Naive thymus-derived CD8-positive, alpha-beta T cell (primary cell): ENCODE measurements at regions not wholly inside any gene's neighbourhood (a gene's known extent, or its start where the extent isn't known, plus 50 kb on each side); places are given as distances from the start of the nearest gene placed in this dataset.
"Not testable (repeated sequence)": the region's sequence is repeated elsewhere in the genome, so short reads cannot be mapped to it uniquely, and the experiment has no call there.

ENCODE experiments used
- ATAC-seq, 2 donors: fragments of 150-1000 bp; cut with Tn5 transposase in 1 of 2; sonication (Bioruptor Pico), chemical (Tn5 transposase) in 1 of 2; 1 replicate in 1 of 2; 2 replicates in 1 of 2; pipeline ENCODE4 v1.10.0; 2021; ENCODE audit warnings: mild to moderate bottlenecking in 2 of 2, moderate library complexity in 2 of 2
- POLR2A ChIA-PET: fragments of 350-600 bp; sonication (Branson Sonifier 250); formaldehyde crosslinking; loops from one replicate; lab custom pipeline; 2021; ENCODE audit warnings: antibody characterized with exemption; lab: Charles Lee
- DNase-seq, 10 donors: peaks; one replicate each; pipeline versions ENCODE4 v3.0.0 to v3.0.0-alpha.2; 2020 to 2022
- H3K27ac Mint-ChIP-seq, 10 donors: one replicate each; pipeline ENCODE4 v1.8.0; 2020 to 2022; ENCODE audit warnings: mild to moderate bottlenecking in 10 of 10, mixed read lengths in 10 of 10, moderate library complexity in 4 of 10, inconsistent platforms in 1 of 10
- H3K27me3 Mint-ChIP-seq, 5 donors: one replicate each; pipeline ENCODE4 v1.8.0; 2021 to 2022; ENCODE audit warnings: mixed read lengths in 5 of 5
- H3K36me3 Mint-ChIP-seq, 3 donors: one replicate each; pipeline ENCODE4 v1.8.0; 2020 to 2022; ENCODE audit warnings: mixed read lengths in 3 of 3, mild to moderate bottlenecking in 2 of 3, inconsistent platforms in 1 of 3
- H3K4me1 Mint-ChIP-seq, 4 donors: one replicate each; pipeline ENCODE4 v1.8.0; 2021 to 2022; ENCODE audit warnings: mixed read lengths in 4 of 4
- H3K4me3 Mint-ChIP-seq, 10 donors: one replicate each; pipeline ENCODE4 v1.8.0; 2020 to 2022; ENCODE audit warnings: mild to moderate bottlenecking in 10 of 10, mixed read lengths in 10 of 10, moderate library complexity in 6 of 10, inconsistent platforms in 1 of 10
- H3K9me3 Mint-ChIP-seq, 9 donors: one replicate each; pipeline ENCODE4 v1.8.0; 2020 to 2022; ENCODE audit warnings: mixed read lengths in 9 of 9, mild to moderate bottlenecking in 3 of 9, inconsistent platforms in 1 of 9, moderate library complexity in 1 of 9

DNA sequence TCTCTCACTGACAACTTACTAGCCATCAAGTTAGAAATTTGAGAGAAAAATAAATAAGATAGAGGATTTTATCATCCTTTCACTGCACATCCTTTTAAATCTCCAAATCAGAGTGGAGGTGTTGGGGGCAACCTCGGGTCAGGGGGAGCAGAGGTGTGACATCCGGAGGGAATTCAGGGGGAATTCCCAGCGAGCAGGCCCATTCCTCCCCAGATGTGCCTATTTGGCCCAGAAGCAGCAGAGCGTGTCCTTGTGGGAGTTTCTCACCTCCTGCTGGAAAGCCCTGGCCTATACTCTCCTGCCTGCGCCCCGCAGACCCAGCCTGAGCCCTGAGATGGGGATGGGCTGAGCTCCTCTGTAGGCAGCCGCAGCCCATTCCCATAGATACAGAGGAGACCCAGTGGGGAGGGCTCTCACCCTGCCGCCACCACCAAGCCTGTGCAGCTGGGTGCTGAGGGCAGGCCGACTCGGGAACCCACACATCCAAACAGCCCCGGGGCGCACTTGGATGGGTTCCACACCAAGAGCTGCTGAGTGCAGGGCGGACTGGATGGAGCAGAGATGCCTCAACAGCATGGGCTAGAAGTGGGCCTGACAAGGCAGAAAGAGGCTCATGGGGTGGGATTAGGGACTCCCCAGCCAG, 124.5 kb downstream of the CXCL12 start:
- H3K36me3 Mint-ChIP-seq, result no peaks in the 10 kb centered on the region
- H3K4me1 Mint-ChIP-seq, result peaks cover 0 to 2% (median 0%) of the 10 kb centered on the region in 4 donors
- ATAC-seq, result no peak
- H3K4me3 Mint-ChIP-seq, result no peak overlapping the region
- H3K27ac Mint-ChIP-seq, result no peak overlapping the region
- peaks cover 0 to 2% (median 0%) of the 10 kb centered on the region in 9 donors for H3K9me3 Mint-ChIP-seq
- POLR2A ChIA-PET, result no interaction called here
- DNase-seq, result no peak
- peaks cover 2 to 15% (median 3%) of the 10 kb centered on the region in 5 donors for H3K27me3 Mint-ChIP-seq

DNA sequence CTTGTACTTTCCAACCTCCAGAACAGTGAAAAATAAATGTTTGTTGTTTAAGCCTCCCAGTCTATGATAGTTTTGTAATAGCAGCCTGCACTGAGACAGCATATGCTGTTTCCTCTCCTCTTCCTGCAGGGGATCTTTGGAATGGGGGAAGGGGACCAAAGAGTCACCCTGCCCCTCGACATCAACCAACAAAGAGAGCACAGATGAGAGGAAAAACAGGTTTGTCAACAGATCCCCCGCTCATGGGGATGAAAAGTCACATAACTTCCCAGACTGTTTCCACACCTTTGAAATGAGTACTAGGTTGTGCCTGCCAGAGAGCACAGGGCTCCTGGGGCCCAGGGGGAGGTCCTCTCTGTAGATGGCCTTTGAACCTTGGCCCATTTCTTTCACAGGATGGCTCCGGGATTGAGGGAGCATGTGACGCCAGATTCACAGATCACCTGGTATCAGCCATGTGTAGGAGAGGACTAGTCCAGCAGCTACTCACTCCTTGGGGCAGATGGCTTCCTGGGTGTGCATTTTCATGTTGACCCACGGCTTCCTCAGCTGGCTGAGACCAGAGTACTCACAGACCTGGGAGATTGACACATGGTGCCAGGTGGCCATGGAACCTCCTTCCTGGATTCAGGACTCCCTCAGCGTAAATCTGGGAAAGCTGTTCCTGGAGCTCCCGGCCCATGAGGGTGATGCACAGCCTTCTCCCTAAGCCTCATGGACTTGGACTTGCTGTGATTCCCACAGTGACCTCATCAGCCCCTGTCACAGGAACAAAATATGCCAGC, 125.6 kb downstream of the CXCL12 start:
- ATAC-seq (no peak), DNase-seq (no peak)
- peaks cover 0 to 2% (median 0%) of the 10 kb centered on the region in 9 donors for H3K9me3 Mint-ChIP-seq
- H3K4me3 Mint-ChIP-seq, result no peak overlapping the region
- peaks cover 3 to 18% (median 4%) of the 10 kb centered on the region in 5 donors for H3K27me3 Mint-ChIP-seq
- POLR2A ChIA-PET, result no interaction called here
- H3K4me1 Mint-ChIP-seq, result peaks cover 0 to 2% (median 0%) of the 10 kb centered on the region in 4 donors
- no peaks in the 10 kb centered on the region for H3K36me3 Mint-ChIP-seq
- no peak overlapping the region for H3K27ac Mint-ChIP-seq

DNA sequence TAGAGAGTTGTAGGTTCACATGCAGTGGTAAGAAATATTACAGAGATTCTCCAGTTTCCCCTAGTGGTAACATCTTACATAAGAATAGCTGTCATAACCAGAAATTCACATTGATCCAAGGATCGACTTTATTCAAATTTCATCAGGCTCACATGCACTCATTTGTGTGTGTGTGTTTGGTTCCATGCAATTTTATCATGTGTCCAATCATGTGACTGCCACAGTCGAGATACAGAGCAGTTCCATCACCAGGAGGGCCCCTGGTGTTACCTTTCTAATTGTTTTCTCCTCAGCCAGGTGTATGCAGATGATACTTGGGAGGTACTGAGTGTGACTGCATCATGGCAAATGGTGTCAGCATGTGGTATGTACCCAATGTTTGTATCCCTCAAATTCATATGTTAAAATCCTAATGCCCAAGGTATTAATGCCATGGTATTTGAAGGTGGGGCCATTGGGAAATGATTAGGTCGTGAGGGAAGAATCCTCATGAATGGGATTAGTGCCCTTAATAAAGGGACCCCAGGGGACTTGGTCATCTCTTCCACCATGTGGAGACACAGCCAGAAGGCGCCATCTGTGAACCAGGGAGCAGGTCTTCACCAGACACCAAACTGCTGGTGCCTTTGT, 126.3 kb downstream of the CXCL12 start:
- H3K27me3 Mint-ChIP-seq, result peaks cover 0 to 13% (median 5%) of the 10 kb centered on the region in 5 donors
- H3K4me1 Mint-ChIP-seq, result peaks cover 0 to 2% (median 0%) of the 10 kb centered on the region in 4 donors
- H3K9me3 Mint-ChIP-seq, result peaks cover 0 to 2% (median 0%) of the 10 kb centered on the region in 9 donors
- POLR2A ChIA-PET, result no interaction called here
- H3K4me3 Mint-ChIP-seq, result no peak overlapping the region
- DNase-seq (no peak), ATAC-seq (no peak)
- H3K27ac Mint-ChIP-seq, result no peak overlapping the region
- no peaks in the 10 kb centered on the region for H3K36me3 Mint-ChIP-seq

DNA sequence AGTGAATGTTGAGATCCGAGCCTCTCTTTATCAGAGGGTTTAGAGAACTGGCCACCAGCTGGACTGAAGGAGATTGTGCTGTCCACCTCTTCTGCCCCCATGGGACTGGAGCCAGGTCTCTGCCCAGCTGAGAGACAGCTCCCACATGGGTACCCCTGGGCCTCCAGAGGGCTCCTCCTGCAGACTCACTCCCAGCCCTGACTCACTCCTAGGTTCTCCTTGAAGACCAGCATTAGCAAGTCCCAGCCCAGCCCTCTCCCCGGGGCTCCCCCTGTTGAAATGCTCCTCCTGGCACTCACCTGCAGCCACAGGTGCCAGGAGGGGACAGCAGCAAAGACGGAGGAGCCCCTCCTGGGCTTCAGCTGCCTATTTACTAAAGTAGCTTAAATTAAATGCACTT, 126.9 kb downstream of the CXCL12 start:
- H3K4me1 Mint-ChIP-seq, result peaks cover 0 to 2% (median 0%) of the 10 kb centered on the region in 4 donors
- H3K9me3 Mint-ChIP-seq, result peaks cover 0 to 2% (median 0%) of the 10 kb centered on the region in 9 donors
- ATAC-seq (no peak), DNase-seq (no peak)
- no peak overlapping the region for H3K4me3 Mint-ChIP-seq
- H3K27me3 Mint-ChIP-seq, result peaks cover 0 to 12% (median 5%) of the 10 kb centered on the region in 5 donors
- H3K36me3 Mint-ChIP-seq, result no peaks in the 10 kb centered on the region
- no peak overlapping the region for H3K27ac Mint-ChIP-seq
- POLR2A ChIA-PET, result no interaction called here

DNA sequence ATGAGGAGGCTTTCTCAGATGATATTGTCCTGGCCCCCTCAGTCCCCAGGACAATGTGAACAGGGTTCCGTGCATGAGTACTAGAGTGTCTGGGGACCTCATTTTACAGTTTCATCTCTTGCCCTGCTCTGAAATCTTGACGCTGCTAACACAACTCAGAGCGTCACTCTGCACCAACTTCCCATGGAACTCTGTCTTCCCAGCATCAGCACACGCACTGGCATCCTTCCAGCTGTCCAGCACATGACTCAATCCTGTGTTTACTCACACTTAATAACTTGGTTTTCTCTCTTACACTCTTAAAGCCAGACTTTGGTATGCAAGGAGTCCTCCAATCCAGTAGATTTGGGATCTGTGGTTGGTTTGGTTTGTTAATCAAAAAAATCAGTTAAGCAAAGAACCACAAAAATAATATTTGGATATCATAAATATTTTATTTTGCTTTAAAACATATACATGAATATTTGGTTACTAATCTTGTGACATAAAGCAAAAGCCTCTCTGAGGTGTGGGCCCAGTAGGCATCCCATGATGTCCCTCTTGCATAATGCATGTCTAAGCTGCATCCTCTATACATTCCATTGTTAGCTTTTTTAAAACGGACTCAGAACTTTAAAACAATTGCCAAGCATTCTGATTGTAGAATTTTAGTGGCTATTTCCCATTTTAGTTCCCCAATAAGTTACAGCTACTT, 131.0 kb downstream of the CXCL12 start:
- H3K4me1 Mint-ChIP-seq, result no peaks in the 10 kb centered on the region
- no peak for ATAC-seq
- no peak overlapping the region for H3K4me3 Mint-ChIP-seq
- DNase-seq, result no peak
- peaks cover 6 to 17% (median 15%) of the 10 kb centered on the region in 5 donors for H3K27me3 Mint-ChIP-seq
- POLR2A ChIA-PET, result no interaction called here
- H3K9me3 Mint-ChIP-seq, result peaks cover 0 to 7% (median 0%) of the 10 kb centered on the region in 9 donors
- no peak overlapping the region for H3K27ac Mint-ChIP-seq
- H3K36me3 Mint-ChIP-seq, result no peaks in the 10 kb centered on the region

DNA sequence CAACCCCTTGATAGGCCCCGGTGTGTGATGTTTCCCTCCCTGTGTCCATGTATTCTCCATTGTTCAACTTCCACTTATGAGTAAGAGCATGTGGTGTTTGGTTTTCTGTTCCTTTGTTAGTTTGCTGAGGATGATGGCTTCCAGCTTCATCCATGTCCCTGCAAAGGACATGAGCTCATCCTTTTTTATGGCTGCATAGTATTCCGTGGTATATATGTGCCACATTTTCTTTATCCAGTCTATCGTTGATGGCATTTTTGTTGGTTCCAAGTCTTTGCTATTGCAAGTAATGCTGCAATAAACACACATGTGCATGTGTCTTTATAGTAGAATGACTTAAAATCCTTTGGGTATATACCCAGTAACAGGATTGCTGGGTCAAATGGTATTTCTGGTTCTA, 132.3 kb downstream of the CXCL12 start:
- POLR2A ChIA-PET, H3K27ac Mint-ChIP-seq: not testable (repeated sequence)

DNA sequence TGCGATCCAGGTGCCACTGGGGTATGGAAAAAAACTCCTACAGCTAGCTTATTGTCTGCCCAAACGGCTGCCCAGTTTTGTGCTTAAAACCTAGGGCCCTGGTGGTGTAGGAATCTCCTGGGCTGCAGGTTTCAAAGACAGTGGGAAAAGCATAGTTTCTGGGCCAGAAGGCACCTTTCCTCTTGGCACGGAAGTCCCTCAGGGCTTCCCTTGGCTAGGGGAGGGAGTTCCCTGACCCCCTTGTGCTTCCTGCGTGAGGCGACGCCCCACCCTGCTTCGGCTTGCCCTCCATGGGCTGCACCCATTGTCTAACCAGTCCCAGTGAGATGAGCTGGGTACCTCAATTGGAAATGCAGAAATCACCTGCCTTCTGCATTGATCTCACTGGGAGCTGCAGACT, 135.0 kb downstream of the CXCL12 start:
- H3K4me3 Mint-ChIP-seq, POLR2A ChIA-PET, H3K27ac Mint-ChIP-seq, H3K36me3 Mint-ChIP-seq, DNase-seq, ATAC-seq, H3K4me1 Mint-ChIP-seq: not testable (repeated sequence)
- peaks cover 0 to 14% (median 4%) of the 10 kb centered on the region in 9 donors for H3K9me3 Mint-ChIP-seq
- peaks cover 5 to 21% (median 12%) of the 10 kb centered on the region in 5 donors for H3K27me3 Mint-ChIP-seq

More for the DNA sequence above, 132.3 kb downstream of the CXCL12 start:
- not testable (repeated sequence) for DNase-seq, H3K4me3 Mint-ChIP-seq, ATAC-seq, H3K36me3 Mint-ChIP-seq, H3K4me1 Mint-ChIP-seq
- Mint-ChIP-seq H3K9me3 (peaks cover 0 to 11% (median 2%) of the 10 kb centered on the region in 9 donors), H3K27me3 (peaks cover 8 to 21% (median 16%) of the 10 kb centered on the region in 5 donors)

DNA sequence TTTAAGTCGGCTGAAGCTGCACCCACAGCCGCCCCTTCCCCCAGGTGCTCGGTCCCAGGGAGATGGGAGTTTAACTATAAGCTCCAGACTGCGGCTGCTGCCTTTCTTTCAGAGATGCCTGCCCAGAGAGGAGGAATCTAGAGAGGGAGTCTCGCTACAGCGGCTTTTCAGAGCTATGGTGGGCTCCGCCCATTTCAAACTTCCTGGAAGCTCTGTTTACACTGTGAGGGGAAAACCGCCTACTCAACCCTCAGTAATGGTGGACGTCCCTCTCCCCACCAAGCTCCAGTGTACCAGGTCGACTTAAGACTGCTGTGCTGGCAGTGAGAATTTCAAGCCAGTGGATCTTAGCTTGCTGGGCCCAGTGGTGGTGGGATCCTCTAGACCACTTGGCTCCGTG, 135.4 kb downstream of the CXCL12 start:
- POLR2A ChIA-PET, result no interaction called here
- H3K4me1 Mint-ChIP-seq, result no peaks in the 10 kb centered on the region
- no peak overlapping the region for H3K27ac Mint-ChIP-seq
- H3K27me3 Mint-ChIP-seq, result peaks cover 5 to 21% (median 10%) of the 10 kb centered on the region in 5 donors
- no peaks in the 10 kb centered on the region for H3K36me3 Mint-ChIP-seq
- H3K4me3 Mint-ChIP-seq, result no peak overlapping the region
- H3K9me3 Mint-ChIP-seq, result peaks cover 0 to 14% (median 4%) of the 10 kb centered on the region in 9 donors
- ATAC-seq, result no peak
- DNase-seq, result no peak

DNA sequence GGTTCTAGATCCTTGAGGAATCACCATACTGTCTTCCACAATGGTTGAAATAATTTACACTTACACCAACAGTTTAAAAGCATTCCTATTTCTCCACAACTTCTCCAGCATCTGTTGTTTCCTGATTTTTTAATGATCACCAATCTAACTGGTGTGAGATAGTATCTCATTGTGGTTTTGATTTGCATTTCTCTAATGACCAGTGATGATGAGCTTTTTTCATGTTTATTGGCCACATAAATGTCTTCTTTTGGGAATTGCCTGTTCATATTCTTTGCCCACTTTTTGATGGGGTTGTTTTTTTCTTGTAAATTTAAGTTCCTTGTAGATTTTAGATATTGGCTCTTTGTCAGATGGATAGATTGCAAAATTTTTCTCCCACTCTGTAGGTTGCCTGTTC, 138.2 kb downstream of the CXCL12 start:
- Mint-ChIP-seq H3K9me3 (peaks cover 0 to 17% (median 6%) of the 10 kb centered on the region in 9 donors), H3K27me3 (peaks cover 3 to 21% (median 9%) of the 10 kb centered on the region in 5 donors)
- H3K36me3 Mint-ChIP-seq, POLR2A ChIA-PET, DNase-seq, H3K4me1 Mint-ChIP-seq, H3K4me3 Mint-ChIP-seq, ATAC-seq, H3K27ac Mint-ChIP-seq: not testable (repeated sequence)

DNA sequence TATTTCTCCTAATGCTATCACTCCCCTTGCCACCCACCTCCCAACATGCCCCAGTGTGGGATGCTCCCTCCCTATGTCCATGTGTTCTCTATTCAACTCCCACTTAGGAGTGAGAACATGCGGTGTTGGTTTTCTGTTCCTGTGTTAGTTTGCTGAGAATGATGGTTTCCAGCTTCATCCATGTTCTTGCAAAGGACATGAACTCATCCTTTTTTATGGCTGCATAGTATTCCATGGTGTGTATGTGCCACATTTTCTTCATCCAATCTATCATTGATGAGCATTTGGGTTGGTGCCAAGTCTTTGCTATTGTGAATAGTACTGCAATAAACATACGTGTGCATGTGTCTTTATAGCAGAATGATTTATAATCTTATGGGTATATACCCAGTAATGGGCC, 138.6 kb downstream of the CXCL12 start:
- H3K36me3 Mint-ChIP-seq, DNase-seq, H3K27ac Mint-ChIP-seq, ATAC-seq, H3K4me1 Mint-ChIP-seq, POLR2A ChIA-PET, H3K4me3 Mint-ChIP-seq: not testable (repeated sequence)
- Mint-ChIP-seq H3K9me3 (peaks cover 0 to 17% (median 6%) of the 10 kb centered on the region in 9 donors), H3K27me3 (peaks cover 3 to 21% (median 9%) of the 10 kb centered on the region in 5 donors)

DNA sequence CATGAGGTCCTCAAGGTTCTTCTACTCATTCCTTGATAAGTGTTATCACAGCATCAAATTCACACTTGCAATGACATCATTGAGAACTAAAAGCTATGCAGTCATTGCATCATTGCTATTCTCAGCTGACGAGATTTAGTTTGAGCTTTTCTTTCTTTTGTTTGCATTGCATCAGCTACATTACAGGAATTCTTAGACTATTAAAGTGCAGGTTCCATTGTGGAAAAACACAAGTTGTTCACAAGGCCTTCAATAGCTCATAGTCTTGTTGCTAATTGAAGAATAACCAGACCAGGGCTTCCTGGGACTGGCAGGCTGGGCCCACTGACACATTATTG, 139.3 kb downstream of the CXCL12 start:
- Mint-ChIP-seq H3K27me3 (peaks cover 1 to 14% (median 5%) of the 10 kb centered on the region in 5 donors), H3K36me3 (no peaks in the 10 kb centered on the region), H3K4me3 (no peak overlapping the region), H3K27ac (no peak overlapping the region), H3K4me1 (peaks cover 0 to 2% (median 0%) of the 10 kb centered on the region in 4 donors), H3K9me3 (peaks cover 0 to 14% (median 6%) of the 10 kb centered on the region in 9 donors)
- POLR2A ChIA-PET, result no interaction called here
- ATAC-seq (no peak), DNase-seq (no peak)

DNA sequence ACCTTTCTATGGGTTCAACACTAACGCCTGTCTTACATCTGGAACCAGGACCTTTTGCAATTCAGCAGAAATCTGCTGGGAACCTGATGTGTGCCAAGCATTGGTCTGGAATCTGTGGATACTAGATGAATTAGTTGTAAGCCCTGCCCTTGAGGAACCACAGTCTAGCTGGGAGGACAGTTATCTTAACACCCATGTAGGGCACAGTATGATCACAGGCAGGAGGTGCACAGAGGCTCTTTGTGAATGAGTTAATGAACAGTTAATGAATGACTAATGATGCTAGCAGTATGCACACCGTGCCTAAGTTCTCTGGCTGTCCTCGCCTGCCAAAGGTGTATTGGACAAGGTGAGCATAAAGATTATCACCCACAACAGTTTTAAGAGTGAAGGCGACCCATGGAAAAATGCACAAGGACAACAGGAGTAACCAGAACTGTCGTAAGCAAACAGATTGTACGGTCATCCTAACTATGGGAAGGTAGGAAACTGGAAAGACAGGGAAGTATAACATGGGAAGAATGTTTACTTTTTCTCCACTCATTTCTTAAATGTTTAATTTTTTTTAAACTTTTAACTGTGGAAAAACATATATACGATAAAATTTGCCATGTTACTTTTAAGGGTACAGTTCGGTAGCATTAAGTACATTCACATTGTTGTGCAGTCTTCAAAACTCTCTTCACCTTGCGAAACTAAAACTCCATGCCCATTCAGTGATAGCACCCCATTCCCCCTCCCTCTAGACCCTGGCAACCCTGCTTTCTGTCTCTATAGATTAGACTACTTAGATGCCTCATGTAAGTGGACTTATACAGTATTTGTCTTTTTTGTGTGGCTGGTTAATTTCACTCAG, 139.9 kb downstream of the CXCL12 start:
- Mint-ChIP-seq H3K36me3 (no peaks in the 10 kb centered on the region), H3K4me1 (peaks cover 0 to 2% (median 0%) of the 10 kb centered on the region in 4 donors), H3K9me3 (peaks cover 0 to 14% (median 6%) of the 10 kb centered on the region in 9 donors), H3K27me3 (peaks cover 1 to 11% (median 5%) of the 10 kb centered on the region in 5 donors), H3K4me3 (no peak overlapping the region), H3K27ac (no peak overlapping the region)
- ATAC-seq, result no peak
- no peak for DNase-seq
- POLR2A ChIA-PET, result no interaction called here
